GM21447 (cell line): ENCODE measurements at regions not wholly inside any gene's neighbourhood (a gene's known extent, or its start where the extent isn't known, plus 50 kb on each side); places are given as distances from the start of the nearest gene placed in this dataset.

ENCODE experiments used
- ATAC-seq: cut with Tn5 transposase; IDR thresholded peaks from one replicate; pipeline ENCODE4 v1.9.1; 2021; ENCODE audit not compliant: unreplicated experiment

- ATAC-seq: no peak
Observed at GRCh38 chr9:12464400-12464799, 228.8 kb upstream of the TYRP1 start.

- no peak for ATAC-seq
Observed at GRCh38 chr9:12464910-12465512, 228.2 kb upstream of the TYRP1 start.

GRCh38 chr9:12469084-12469483, 224.1 kb upstream of the TYRP1 start:
- no peak for ATAC-seq

GRCh38 chr9:12494411-12494810, 198.8 kb upstream of the TYRP1 start:
- ATAC-seq: no peak

GRCh38 chr9:12497790-12498189, 195.4 kb upstream of the TYRP1 start:
- ATAC-seq: no peak

- ATAC-seq: no peak
Observed at GRCh38 chr9:12502520-12502919, 190.7 kb upstream of the TYRP1 start.

GRCh38 chr9:12503606-12504122, 189.5 kb upstream of the TYRP1 start:
- no peak for ATAC-seq

- ATAC-seq: no peak
Observed at GRCh38 chr9:12510551-12510950, 182.6 kb upstream of the TYRP1 start.

GRCh38 chr9:12511726-12512125, 181.5 kb upstream of the TYRP1 start:
- no peak for ATAC-seq

- ATAC-seq: no peak
Observed at GRCh38 chr9:12516031-12516430, 177.2 kb upstream of the TYRP1 start.

- no peak for ATAC-seq
Observed at GRCh38 chr9:12516573-12516972, 176.6 kb upstream of the TYRP1 start.

GRCh38 chr9:12538842-12539579, 154.2 kb upstream of the TYRP1 start:
- no peak for ATAC-seq

GRCh38 chr9:12539580-12539975, 153.6 kb upstream of the TYRP1 start:
- no peak for ATAC-seq

- no peak for ATAC-seq
Observed at GRCh38 chr9:12544700-12545099, 148.5 kb upstream of the TYRP1 start.

GRCh38 chr9:12554636-12555035, 138.5 kb upstream of the TYRP1 start:
- no peak for ATAC-seq

- ATAC-seq: no peak
Observed at GRCh38 chr9:12566404-12567090, 126.6 kb upstream of the TYRP1 start.

- no peak for ATAC-seq
Observed at GRCh38 chr9:12584656-12585522, 108.3 kb upstream of the TYRP1 start.

- no peak for ATAC-seq
Observed at GRCh38 chr9:12595400-12595799, 97.8 kb upstream of the TYRP1 start.

- no peak for ATAC-seq
Observed at GRCh38 chr9:12604164-12604821, 88.9 kb upstream of the TYRP1 start.

- ATAC-seq: no peak
Observed at GRCh38 chr9:12612211-12612770, 80.9 kb upstream of the TYRP1 start.
